CD4-positive, alpha-beta T cell treated with Interleukin-1 beta for 1 hour (primary cell): ENCODE measurements at regions not wholly inside any gene's neighbourhood (a gene's known extent, or its start where the extent isn't known, plus 50 kb on each side); places are given as distances from the start of the nearest gene placed in this dataset.
"Not testable (repeated sequence)": the region's sequence is repeated elsewhere in the genome, so short reads cannot be mapped to it uniquely, and the experiment has no call there.

Source experiments
- DNase-seq, 2 donors: peaks; one replicate each; pipeline ENCODE4 v3.0.0-alpha.2; 2020 to 2022

DNA sequence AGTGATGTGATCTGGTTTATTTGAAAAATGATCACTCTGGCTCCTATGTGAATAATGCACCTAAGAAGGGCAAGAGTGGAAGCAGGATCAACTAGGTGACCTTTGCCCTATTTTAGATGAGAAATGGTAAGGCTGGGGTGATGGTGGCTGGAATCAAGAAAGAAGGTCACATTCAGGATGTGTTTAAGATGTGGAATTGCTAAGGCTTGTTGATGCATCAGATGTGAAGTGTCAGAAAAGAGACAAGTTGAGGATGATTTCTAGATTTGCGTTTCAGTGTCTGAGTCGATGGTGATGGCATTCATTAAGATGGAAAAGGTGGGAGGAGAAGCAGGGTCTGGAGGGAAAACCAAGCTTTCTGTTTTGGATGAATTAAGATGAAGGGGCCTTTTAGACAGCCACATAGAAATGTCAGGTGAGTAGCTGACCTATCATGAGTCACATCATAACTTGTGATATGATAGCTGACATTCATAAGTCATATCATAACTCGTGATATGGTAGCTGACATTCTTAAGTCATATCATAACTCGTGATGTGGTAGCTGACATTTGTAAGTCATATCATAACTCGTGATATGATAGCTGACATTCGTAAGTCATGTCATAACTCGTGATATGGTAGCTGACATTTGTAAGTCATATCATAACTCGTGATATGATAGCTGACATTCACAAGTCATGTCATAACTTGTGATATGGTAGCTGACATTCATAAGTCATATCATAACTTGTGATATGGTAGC lies 101.2 kb upstream of the SEC11C start:
- DNase-seq: no peak

DNA sequence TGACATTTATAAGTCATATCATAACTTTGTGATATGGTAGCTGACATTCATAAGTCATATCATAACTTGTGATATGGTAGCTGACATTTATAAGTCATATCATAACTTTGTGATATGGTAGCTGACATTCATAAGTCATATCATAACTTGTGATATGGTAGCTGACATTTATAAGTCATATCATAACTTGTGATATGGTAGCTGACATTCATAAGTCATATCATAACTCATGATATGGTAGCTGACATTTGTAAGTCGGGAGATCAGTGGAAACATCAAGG lies 100.7 kb upstream of the SEC11C start:
- not testable (repeated sequence) for DNase-seq

DNA sequence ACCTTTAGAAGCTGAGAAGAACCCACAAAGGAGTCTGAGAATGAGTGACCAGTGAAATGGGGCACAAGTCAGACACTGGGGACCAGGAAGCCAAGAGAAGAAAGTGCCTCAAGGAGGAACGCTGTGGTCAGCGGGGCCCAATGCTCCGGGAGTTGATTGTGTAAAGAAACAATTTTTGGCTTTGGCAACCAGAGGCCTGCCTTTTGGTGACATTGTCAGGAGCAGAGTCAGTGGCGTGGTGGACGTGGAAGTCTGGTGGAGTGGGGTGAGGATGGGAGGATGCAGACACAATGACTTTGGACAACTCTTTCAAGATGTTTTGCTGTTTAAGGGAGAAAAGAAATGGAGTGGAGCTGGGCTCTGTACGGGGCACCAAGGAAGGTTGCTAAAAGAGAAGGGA lies 100.2 kb upstream of the SEC11C start:
- no peak for DNase-seq

DNA sequence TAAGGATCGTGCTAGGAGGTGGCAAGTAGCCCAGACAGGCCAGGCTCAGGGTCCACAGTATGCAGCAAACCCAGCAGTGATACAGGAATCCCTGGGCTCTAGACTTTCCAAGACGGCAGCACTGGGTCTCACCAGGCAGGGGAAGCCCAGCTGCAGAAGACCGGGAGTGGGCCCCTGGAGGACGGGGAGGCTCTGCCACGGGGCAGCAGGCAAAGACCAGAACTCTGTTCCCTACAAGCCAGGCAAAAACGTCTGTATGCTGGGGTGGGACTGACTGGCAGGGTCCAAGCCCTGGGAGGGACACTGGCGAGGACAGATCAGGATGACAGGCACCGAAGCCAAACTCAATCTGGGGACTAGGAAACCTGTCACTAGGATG lies 98.9 kb upstream of the SEC11C start:
- DNase-seq: no peak

DNA sequence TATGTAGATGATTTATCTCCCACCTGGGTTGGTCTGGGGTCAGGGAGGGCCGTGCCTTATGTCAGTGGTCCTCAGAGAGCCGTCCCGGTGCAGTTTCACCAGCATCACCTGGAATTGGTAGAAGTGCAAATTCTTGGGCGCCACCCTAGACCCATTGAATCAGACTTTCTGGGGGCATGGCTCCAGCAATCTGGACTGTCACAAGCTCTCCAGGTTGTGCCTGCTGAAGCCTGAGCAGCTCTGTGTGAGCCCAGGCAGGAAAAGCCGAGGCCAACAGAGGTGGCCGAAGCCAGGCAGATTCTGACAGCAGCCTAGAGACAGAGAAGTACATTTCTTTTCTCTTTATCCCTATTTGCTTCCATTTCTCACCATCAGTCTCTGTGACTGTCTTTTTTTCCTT lies 98.4 kb upstream of the SEC11C start:
- no peak for DNase-seq

DNA sequence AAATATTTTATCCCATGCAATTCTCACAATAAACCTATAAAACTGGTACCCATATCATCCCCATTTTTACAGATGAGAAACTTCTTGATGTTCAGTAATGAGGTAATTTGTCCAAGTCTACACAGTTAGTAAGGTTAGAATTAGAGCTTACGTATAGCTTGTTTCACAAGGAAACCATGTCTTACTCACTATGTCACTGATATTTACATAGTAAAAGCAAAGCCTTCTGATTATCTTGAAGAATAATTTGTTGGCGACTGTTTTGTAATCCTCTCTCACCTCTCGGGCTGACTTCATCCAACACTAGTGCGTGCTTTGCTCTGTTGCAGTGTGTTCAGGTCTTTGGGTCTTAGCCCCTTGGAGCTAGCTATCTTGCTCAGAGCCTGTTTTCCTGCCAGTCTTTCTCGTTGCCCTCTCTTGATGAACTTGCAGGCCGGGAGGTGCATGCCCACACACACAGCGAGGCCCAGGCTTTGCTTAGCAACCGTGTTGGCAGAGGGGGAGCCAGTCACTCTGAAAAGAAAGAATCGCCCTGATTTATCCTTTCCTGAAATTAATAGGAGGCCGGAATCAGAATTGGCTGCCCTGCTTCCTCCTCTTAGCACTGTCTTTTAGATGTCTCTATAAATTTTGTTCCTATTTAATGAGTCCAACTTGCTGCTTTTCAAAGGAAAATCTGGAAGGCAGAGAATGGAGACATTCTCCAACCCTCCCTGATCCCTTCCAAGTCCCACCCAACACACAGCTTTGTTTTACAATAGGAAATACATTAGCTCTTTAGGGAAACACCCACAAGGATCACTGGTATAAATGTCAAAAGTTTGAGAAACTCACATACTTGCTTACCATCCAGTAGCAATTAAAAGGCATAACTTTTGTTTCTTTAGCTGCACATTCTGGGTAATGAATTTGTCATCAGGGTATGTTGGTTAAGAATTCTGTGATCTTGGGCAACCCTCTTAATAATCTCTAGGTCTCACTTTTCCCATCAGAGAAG lies 97.6 kb upstream of the SEC11C start:
- DNase-seq: no peak

DNA sequence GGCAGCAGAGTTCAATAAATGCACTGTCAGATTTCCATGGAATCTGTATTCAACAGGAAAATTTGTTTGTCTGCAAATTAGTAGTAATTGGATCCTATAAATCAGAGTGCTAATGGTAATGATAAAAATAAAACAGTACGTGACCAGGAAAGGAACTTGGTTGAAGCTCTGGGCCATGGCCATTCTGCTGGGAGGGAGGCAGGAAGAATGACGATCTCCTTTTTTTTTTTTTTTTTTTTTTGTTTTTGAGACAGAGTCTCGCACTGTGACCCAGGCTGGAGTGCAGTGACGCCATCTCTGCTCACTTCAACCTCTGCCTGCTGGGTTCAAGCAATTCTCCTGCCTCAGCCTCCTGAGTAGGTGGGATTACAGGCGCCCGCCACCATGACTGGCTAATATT lies 94.8 kb upstream of the SEC11C start:
- no peak for DNase-seq

DNA sequence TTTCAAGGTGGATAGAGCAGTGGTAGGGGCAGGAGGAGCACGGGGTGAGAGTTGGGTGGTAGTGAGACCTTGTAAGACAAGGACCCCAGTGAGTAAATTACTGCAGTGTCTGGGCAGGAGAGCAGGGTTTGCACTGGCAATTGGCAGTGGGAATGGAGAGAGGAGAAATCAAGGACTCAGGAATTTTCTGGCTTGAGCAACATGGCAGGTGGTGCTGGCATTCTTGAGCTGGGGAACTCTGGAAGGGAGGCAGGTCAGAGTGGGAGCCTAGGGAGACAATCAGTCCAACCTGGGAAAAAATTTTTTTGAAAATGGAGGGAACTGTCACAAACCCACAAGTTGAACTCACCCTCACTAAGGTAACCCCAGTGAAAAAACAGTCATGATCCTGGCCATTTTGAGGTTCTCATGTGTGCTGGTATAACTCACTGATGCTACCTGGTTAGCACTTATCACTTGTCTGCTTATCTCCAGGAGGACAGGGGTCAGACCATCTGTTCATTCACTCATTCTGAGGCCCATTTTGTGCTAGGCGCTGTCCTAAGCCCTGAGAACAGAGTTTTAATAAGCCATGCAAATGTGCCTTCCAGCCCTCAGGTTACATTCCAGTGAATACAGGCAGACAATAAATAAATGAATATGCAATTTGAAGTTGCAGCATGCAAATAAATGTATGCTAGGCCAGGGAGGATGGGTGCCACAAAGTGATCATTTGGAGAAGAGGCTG lies 92.2 kb upstream of the SEC11C start:
- DNase-seq: no peak

DNA sequence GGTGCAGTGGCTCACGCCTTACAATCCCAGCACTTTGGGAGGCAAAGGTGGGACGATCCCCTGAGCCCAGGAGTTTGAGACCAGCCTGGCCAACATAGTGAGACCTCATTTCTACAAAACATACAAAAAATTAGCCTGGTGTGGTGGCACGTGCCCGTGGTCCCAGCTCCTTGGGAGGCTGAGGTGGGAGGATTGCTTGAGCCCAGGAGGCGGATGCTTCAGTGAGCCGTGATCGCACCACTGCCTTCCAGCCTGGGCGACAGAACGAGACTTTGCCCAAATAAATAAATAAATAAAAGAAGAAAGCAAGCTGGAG lies 91.7 kb upstream of the SEC11C start:
- DNase-seq: no peak

DNA sequence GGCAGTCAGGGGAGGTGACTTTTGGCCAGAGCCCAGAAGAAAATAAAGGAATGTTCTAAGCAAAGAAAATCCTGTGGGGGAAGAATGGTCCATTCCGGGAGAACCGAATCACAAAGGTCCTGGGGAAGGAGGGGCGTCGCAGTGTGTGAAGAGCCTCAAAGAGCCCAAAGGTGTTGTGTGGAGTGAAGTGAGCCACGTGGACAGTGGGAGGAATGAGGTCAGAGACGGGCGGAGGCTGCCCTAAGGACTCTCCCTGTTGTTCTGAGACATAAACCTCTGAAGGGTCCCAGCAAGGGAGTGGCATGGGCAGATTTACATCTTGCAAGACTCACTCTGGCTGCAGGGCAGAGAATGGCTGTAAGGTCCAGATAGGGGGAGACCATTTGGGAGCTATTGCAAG lies 91.3 kb upstream of the SEC11C start:
- DNase-seq: no peak

DNA sequence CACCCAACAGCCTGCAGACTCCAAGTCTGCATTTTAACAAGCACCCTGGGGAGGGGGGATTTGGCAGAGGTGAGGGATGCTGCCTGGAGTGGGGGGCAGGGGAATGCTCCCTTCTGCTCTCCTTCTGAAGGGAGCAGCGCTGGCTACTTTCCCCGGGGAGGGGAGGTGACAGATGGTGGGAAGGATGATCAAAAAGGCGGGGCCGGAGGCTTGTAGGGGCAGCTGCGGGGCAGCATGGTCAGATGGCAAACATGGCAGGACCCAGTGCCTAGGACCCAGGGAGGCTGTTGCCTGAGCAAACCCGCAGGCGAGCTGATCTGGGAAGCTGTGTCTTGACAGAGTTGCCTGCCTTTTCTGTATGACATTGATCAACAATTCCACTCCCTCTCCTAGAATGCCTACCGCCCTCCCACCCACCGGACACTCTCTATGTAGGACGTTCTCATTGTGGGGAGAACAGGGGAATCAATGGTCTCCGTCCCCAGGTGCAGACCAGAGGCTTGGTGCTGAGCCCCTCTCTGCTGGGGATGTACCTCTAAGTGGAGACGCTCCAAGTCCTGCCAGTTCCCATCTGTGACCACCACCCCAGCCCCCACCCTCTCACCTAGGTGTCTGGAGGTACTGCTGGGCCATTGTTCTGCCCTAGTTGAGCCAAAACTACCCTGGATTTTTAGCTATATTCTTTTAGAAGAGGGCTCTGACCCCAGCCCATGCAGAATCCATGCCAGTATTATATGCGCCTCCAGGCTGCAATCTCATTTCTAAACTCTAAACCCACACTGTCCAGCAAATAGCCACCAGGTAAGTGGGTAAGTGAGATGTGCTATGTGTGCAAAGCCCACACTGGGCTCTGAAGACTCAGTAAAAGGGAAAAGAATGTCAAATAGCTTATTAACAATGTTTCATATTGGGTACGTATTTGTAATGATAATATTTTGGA lies 89.7 kb upstream of the SEC11C start:
- DNase-seq: no peak

DNA sequence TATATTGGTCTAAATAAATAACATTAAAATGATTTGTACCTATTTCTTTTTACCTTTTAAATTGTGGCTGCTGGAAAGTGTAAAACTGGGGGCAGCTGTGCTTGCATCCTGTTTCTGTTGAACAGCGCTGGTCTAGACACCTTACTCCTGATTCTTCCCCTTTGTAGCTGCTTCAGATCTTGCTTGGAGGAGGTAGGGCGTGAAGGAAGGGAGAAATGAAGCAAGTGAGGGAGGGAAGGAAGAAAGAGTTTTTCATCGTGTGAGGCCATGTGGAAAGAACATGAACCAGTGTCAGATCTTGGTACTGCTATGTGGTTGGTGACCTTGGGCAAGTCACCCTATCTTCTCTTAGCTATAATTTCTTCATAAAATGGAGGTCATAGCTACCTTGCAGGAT lies 89.0 kb upstream of the SEC11C start:
- DNase-seq: no peak

DNA sequence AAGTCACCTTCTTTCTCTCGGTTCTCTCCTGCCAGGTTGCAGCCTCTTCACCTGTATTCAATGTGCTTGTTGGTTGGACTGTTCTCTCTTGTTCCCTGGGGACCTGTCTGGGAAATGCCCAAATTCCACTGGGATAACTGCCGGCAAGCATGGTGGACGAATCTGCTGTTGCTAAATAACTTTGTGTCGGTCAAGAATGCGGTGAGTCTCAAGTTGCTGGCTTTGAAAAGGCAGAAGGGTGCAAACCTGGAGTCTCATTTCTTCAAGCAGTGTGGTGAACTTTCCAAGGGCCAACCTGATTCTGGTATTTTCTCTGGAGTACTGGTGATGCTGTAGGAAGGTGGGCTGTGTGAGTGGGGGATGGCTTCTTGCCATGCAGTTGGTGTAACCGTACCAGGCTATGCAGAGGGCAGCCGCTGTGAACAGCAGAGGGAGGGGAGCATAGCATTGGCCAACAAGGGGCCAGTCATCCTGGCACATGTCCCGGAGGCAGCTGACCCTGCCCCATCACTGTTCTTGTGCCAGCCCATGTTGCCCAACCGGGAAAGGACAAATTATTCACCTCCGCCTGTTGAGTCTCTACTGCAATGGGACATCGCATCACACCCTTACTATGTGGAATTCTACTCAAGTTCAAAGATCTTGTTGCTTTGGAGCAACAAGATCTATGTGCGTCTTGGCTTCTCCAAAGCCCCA lies 88.1 kb upstream of the SEC11C start:
- DNase-seq: no peak

DNA sequence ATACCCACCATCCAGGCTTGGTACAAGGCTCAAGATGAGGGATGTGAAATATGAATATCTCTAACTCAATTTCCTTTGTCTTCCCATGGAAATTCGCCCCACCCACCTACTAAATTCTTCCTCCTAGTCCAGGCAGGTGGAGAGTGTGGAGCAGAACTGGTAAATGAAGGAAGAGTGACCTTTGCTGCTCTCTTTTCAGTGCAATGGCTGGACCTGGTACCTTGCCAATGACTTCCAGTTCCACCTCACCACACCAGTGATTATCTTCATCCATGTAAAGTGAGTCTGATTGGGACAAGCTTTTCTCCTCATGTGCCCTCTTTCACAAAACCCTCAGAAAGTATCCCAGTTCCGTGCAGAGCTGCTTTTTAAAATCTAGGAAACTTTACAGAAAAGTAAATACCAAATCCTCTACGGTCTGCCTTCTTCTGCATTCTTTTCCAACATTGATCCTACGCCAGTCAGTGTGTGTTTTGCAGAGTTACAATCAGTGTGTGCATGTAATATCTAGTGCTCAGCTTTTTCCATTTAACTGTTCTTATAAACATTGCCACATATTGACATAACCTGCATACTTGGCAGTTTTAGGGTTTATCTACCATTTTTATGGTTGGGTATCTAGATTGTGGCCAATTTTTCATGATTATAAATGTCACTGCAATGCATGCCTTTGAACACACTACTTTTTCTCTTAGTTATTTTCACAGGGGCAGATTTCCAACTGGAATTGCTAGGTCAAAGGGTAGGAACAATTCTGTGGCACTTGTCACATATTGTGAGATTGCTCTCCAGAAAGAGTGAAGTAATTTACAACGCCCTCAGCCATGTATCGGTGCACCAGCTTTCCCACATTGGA lies 86.5 kb upstream of the SEC11C start:
- no peak for DNase-seq

DNA sequence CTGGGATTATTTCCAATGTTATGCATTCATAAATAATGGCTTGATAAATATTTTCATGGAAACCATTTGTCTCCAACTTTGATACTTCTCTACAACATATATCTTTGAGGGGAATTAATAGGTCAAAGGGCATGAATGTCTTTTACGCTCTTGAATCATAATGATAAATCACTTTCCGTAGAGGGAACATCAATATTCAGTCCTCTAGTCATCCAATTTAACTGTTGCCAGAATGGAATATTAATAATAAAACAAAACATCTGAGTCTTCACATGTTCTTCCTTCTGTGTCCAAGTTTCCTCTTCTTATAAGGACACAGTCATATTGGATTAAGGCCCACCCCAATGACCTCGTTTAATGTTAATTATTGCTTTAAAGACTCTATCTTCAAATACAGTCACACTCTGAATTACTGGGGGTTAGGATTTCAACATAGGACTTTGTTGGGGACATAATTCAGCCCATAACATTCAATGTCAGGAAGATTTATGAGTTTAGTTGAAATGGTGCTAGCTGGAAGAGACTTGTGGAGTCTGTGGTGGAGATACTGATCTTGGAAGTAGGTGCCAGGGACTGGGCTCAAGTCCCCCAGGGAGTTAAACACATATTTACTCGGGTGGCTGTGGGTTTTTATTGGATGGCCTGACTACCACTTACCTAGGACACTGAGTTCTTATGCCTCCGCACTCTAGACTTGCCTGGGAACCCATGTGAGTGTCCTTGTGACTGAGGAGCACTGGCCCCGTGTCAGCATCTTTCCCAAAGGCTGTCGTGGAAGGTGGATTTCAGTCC lies 85.0 kb upstream of the SEC11C start:
- DNase-seq: no peak

DNA sequence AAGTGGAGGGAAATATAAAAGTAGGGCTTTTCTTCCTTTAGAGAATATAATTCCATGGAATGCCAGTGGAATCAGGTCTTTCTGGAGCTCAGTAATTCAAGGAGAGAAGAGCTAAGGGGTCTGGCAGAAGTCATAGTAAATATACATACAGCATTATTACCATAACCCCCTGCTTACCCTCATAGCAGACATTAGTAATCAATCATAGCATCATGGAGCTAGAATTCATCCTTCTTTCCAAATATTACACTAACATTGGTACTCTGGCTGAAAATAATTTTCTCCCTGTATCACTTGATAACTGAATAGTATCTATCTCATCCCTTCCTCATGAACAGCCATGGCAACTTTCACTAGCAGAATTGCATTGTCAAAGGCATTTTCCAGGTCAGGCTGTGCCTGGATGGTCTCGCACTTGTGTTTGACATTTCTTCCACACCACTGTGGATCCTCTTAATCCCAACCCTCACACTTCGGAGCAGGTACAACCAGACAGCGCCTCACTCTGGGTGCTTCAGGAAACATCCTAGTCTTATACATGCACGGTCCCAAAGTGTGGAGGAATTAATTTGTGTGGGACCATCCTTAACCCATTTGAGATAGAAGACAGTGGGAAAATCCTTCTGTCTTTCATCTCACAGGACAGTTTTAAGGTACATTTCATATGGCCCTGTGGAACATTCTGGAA lies 84.2 kb upstream of the SEC11C start:
- no peak for DNase-seq

DNA sequence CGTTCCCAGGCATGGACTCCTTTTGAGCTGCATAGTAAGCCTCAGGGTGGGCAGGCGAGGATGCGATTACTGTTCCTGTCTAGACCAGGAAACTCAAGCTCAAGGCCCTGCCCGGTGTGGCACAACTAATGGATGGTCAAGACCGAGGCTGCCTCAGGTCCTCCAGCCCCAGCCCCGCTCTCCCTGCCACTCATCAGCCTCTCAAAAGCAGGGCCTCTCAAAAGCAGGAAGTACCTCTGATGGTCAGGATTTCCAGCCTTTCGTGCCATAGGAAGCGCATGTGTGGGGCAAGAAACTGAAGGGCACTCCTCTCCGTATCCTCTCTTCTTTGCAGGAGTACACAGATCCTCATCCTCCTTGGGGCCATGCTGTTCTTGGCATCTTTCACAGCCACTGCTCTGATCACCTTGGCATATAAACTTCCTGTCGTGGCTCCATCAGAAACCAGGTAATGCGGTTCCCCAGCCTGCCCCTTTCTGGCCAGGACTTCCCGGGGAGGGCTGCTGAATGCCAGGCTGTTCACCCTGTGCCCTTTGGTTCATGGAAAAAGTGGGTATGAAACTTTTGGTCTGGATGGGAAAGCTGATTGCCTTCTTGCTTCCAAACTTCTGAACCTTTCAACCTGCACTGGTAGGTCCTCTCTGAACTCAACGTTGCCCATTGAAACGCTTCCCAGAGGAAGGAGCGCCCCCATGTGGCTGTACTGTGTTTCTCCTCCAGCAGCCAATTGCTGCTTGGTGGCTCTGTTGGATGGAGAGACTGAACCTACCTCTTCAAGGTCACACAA lies 82.8 kb upstream of the SEC11C start:
- peak; percentile 46 to 62 for DNase-seq

DNA sequence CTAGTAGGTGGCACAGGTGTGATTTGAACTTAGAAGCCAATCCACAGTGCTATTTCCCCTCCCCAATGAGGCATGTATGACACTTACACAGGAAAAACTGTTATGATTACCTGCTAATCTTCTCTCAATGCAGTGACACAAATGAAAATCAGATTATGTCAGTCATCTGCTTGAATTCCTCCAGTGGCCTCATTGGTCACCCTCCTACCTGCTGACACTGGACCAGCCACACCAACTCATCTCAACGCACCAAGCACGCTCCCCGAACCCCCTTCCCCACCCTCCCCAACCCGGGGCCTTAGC lies 82.2 kb upstream of the SEC11C start:
- DNase-seq: no peak

DNA sequence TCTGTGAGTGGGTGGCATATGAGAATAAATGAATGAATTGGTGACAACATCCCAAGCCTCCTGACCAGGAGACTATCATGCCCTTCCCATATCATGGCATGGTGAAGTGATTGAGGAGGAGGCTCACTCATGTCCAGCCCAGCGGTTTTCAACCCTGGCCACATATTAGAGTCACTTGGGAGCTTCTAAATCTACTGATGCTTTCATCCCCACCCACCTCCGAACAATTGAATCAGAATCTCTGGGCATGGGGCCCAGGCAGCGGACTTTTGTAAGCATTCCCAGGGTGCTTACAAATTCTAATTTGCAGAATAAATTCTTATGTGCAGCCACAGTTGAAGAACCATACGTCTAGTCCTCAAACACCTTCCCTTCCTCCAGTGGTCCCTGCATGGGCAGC lies 81.7 kb upstream of the SEC11C start:
- DNase-seq: no peak
